Ishikawa (cell line): ENCODE measurements at regions not wholly inside any gene's neighbourhood (a gene's known extent, or its start where the extent isn't known, plus 50 kb on each side); places are given as distances from the start of the nearest gene placed in this dataset.

Experiments
- CEBPB ChIP-seq: IDR thresholded peaks from 2 replicates; pipeline ENCODE4 v1.6.1; 2012
- CREB1 ChIP-seq: IDR thresholded peaks from 2 replicates; pipeline ENCODE4 v1.6.1; 2012; ENCODE audit warnings: low read depth
- EGR1 ChIP-seq: IDR thresholded peaks from 2 replicates; pipeline ENCODE4 v1.6.1; 2012
- EP300 ChIP-seq: IDR thresholded peaks from 2 replicates; pipeline ENCODE4 v1.6.1; 2012; ENCODE audit warnings: borderline replicate concordance
- FOXM1 ChIP-seq: IDR thresholded peaks from 2 replicates; pipeline ENCODE4 v1.6.1; 2012; ENCODE audit warnings: low read depth, borderline replicate concordance
- MAX ChIP-seq: IDR thresholded peaks from 2 replicates; pipeline ENCODE4 v1.6.1; 2012
- NFIC ChIP-seq: IDR thresholded peaks from 2 replicates; pipeline ENCODE4 v1.6.1; 2012
- RAD21 ChIP-seq: IDR thresholded peaks from 2 replicates; pipeline ENCODE4 v1.6.1; 2012; ENCODE audit warnings: low read depth
- REST ChIP-seq: IDR thresholded peaks from 2 replicates; pipeline ENCODE4 v1.6.1; 2012; ENCODE audit warnings: low read depth, mild to moderate bottlenecking
- TAF1 ChIP-seq: IDR thresholded peaks from 2 replicates; pipeline ENCODE4 v1.6.1; 2012; ENCODE audit warnings: low read depth, mild to moderate bottlenecking
- TCF12 ChIP-seq: IDR thresholded peaks from 2 replicates; pipeline ENCODE4 v1.6.1; 2012; ENCODE audit warnings: low read depth
- TEAD4 ChIP-seq: IDR thresholded peaks from 2 replicates; pipeline ENCODE4 v1.6.1; 2012
- USF1 ChIP-seq: IDR thresholded peaks from 2 replicates; pipeline ENCODE4 v1.6.1; 2012
- YY1 ChIP-seq: IDR thresholded peaks from 2 replicates; pipeline ENCODE4 v1.6.1; 2012; ENCODE audit warnings: low read depth
- ZBTB7A ChIP-seq: IDR thresholded peaks from 2 replicates; pipeline ENCODE4 v1.6.1; 2012; ENCODE audit warnings: low read depth

- TF ChIP-seq ZBTB7A: no peak
Observed at GRCh38 chr22:26796785-26797184, 139.4 kb downstream of the MIAT start.

- no peak for TF ChIP-seq CREB1
- TF ChIP-seq RAD21: peak; percentile 17; the same call in 1 of the 2 replicates
- no peak for TF ChIP-seq ZBTB7A
Observed at GRCh38 chr22:26797910-26798309, 140.5 kb downstream of the MIAT start.

- no peak for TF ChIP-seq NFIC
- TF ChIP-seq CEBPB: no peak
Observed at GRCh38 chr22:26798462-26799065, 141.2 kb downstream of the MIAT start.

- no peak for TF ChIP-seq ZBTB7A
- no peak for TF ChIP-seq REST
- no peak for TF ChIP-seq EP300
- no peak for TF ChIP-seq NFIC
- TF ChIP-seq YY1: no peak
Observed at GRCh38 chr22:26800858-26801257, 143.5 kb downstream of the MIAT start.

- TF ChIP-seq ZBTB7A: no peak
Observed at GRCh38 chr22:26801449-26801848, 144.1 kb downstream of the MIAT start.

GRCh38 chr22:26804315-26804714 lies 146.9 kb downstream of the MIAT start:
- TF ChIP-seq YY1: no peak
- TF ChIP-seq TEAD4: no peak
- TF ChIP-seq RAD21: no peak
- no peak for TF ChIP-seq REST
- no peak for TF ChIP-seq USF1
- no peak for TF ChIP-seq CEBPB
- no peak for TF ChIP-seq ZBTB7A

- no peak for TF ChIP-seq TAF1
- TF ChIP-seq NFIC: no peak
- TF ChIP-seq TEAD4: no peak
- TF ChIP-seq EP300: no peak
- TF ChIP-seq YY1: no peak
- no peak for TF ChIP-seq FOXM1
- no peak for TF ChIP-seq EGR1
- TF ChIP-seq RAD21: no peak
- no peak for TF ChIP-seq CREB1
- TF ChIP-seq ZBTB7A: no peak
Observed at GRCh38 chr22:26804911-26805539, 147.6 kb downstream of the MIAT start.

- TF ChIP-seq MAX (no peak), CEBPB (no peak), EP300 (no peak), FOXM1 (no peak), YY1 (no peak), TCF12 (no peak), TAF1 (no peak), RAD21 (no peak), CREB1 (no peak), ZBTB7A (no peak), USF1 (no peak), NFIC (no peak), REST (no peak), EGR1 (no peak), TEAD4 (no peak)
Observed at GRCh38 chr22:26806445-26807175, 149.2 kb downstream of the MIAT start.
